Activated CD4-positive, alpha-beta T cell treated with anti-CD3 and anti-CD28 coated beads for 4 hours (primary cell): ENCODE measurements at regions not wholly inside any gene's neighbourhood (a gene's known extent, or its start where the extent isn't known, plus 50 kb on each side); places are given as distances from the start of the nearest gene placed in this dataset.
A peak's percentile ranks its signal among the peaks of the same experiment; 100 is the strongest.
"Not testable (repeated sequence)": the region's sequence is repeated elsewhere in the genome, so short reads cannot be mapped to it uniquely, and the experiment has no call there.

Experiments
- DNase-seq, 2 donors: peaks; one replicate each; pipeline ENCODE4 v3.0.0-alpha.2; 2020

DNA sequence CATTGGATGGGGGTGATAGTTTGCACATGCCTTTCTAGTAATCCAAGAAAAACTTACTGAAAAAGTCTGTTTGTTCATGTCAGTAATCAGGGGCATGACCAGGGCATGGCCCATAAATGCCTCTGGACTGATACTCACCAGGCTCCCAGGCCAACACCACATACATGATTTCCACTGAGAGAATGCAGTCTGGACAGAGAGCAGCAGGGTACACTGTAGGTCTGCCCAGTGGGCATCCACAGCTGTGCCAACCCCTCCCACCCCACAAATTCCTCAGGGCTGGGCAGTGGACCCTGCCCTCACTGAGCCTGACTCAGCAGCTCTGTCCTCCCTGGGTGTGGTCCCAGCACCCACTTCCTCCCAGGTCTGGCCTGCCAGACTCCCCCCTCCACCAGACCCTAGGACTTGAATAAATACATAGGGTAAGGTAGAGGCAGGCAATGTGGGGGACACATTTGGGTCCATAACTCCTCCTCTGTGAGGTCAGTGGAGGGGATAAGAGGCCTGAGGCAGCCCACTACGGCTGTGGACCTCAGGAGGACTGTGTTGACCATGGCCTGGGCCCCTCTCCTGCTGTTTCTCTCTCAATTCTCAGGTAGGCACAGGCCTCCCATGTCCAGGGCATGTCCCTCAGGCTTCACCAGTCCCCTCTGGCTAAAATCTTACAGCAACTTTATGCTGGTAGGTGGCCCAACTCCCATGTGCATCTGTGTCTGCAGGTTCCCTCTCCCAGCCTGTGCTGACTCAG, 92.2 kb upstream of the TOP3B start:
- DNase-seq: no peak

GRCh38 chr22:22073769-22074561, 91.4 kb upstream of the TOP3B start:
- no peak for DNase-seq

DNA sequence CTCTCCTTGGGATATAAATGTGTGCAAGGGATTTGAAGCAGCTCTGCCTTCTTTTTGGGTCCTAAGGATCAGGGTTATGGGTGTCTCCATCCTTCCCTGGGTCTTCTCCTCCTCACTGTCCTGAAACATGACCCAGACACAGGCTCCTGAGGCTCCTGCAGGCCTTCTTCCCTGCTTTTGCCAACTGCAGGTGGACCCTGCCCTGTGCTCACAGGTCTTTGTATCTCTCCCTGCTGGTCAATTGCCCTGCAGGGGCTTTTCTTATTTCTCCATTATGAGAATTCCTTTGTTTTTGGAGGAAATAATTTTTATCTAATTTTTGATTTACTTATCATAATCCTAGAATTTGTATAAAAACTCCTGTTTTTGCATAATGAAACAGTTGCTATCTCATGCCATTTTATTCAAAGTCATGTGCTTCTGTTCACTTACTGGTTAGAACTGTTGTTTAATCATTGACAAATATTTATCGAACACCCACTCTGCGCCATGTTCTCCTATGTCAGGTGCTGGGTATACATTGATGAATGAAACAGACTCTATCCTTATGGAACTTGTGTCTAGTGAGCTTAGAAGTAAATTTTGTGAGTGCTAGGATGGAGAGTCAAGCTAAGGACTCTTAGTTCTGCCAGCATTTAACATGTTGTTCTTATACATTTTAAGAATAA, 89.7 kb upstream of the TOP3B start:
- no peak for DNase-seq

DNA sequence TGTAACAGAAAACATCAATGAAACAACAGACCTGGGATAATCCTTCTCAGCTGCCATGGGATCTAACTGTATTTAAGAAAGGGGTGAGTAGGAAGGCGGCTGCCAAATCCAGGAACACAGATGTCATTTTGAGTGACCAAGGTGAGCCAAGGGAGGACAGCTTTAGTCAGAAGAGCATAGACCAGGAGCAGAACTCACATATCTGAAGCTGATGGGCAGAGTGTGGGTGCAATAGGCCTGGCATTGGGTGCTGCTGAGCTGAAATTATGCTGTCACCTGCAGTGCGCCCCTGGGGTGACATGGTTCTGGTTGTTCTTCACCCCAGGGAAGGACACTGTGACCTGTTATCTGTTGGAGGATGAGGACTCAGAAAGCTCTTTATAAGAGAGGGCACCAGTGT, 88.9 kb upstream of the TOP3B start:
- no peak for DNase-seq

- DNase-seq: no peak
Measured at GRCh38 chr22:22070371-22070824, 87.8 kb upstream of the TOP3B start.

DNA sequence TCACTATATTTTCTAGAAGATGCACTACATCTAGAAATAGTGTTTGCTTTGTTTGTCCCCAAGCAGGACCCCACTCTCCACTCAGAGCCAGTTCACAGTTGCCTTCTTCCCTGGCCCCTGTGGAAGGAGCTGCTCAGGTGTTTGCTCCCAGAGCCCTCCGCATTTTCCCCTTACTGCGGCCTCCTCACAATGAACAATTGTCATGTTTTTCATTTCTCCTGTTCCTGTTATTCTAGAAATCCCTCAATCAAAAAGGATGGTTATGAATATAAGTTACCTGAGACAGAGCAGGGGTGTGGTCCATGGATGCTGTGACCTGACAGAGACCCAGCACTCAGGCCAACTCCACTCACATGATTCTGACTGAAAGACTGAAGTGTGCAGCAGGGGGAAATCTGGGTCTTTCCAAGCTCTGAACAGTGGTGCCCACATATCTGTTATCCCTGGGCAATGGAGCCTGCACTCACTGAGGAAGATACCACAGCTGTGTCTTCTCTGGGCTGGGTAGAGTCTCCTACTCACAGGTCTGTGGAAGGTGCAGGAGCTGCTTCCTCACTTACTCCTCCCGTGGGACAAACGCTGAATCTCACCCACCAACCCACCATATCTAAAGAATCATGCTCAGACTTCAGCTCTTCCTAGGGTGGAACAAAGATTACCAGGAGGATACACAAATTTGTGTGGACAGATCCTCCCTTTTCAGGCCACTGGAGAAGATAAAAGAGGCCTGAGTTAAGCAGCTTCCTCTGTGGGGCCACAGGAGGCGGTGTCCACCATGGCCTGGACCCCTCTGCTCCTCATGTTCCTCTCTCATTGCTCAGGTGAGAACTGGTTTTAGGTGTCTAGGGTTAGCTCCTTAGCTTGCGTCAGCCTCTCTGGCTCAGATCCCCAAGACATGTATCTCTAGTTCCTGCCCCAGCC, 87.1 kb upstream of the TOP3B start:
- no peak for DNase-seq

DNA sequence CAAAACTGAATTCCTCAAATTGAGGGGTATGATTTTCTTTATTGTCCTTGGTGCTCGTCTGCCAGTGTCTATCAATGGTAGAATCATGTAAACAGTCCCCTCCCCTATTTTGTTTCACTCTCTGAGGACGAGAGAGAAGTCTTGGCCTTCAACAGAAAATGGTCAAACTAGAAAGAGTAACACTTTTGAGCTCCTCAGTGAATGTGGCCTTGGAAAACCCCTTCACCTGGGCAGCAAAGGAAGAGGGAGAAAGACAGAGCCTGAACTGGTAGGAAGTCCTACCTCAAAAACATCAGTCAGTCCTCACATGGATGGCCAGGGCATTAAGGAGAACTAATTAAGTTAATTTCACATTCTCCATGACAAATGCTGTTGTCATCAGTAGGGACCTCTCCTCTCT, 86.1 kb upstream of the TOP3B start:
- no peak for DNase-seq

GRCh38 chr22:22068025-22068424, 85.4 kb upstream of the TOP3B start:
- DNase-seq: no peak

- DNase-seq: no peak
Measured at GRCh38 chr22:22067192-22067591, 84.6 kb upstream of the TOP3B start.

DNA sequence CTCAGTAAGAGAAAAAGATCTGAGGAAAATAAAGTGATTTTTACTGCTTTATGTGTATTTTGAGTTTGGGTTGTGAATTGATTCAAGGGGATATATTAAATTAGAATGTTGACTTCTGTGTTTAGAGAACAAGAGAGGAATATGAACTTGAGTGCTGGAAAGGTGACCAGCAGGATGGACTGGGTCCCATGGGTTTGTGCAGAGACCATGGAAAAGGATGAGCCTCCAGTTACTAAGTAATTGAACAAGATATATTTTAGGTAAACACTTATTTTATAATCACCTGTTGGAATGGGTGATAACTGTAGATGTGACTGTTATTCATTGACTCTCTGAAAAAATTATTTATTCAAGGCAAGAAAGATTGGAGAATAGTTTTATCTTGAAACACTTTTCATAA, 82.0 kb upstream of the TOP3B start:
- no peak for DNase-seq

DNA sequence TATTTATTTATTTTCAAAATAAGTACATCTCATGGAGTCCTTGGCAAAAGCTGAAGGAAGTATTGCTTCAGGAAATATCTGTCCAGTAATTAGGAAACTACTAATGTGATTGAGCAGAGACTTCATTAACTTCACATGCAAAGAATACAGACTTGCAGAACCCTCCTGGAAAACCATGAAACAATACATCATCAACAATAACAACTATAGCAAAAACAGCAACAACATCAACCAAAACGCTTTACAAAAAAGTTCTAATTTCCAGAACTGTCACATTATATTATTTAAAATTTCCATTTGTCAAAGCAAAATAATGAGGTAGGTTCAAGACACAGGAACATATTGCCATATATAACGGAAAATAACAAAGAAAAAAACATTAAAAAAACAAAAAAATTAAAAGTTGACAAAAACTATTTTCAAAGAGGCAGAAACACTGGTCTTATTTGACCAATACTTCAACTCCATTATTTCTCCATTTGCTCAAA, 79.8 kb upstream of the TOP3B start:
- DNase-seq: no peak

GRCh38 chr22:22061085-22062077, 78.8 kb upstream of the TOP3B start:
- no peak for DNase-seq

DNA sequence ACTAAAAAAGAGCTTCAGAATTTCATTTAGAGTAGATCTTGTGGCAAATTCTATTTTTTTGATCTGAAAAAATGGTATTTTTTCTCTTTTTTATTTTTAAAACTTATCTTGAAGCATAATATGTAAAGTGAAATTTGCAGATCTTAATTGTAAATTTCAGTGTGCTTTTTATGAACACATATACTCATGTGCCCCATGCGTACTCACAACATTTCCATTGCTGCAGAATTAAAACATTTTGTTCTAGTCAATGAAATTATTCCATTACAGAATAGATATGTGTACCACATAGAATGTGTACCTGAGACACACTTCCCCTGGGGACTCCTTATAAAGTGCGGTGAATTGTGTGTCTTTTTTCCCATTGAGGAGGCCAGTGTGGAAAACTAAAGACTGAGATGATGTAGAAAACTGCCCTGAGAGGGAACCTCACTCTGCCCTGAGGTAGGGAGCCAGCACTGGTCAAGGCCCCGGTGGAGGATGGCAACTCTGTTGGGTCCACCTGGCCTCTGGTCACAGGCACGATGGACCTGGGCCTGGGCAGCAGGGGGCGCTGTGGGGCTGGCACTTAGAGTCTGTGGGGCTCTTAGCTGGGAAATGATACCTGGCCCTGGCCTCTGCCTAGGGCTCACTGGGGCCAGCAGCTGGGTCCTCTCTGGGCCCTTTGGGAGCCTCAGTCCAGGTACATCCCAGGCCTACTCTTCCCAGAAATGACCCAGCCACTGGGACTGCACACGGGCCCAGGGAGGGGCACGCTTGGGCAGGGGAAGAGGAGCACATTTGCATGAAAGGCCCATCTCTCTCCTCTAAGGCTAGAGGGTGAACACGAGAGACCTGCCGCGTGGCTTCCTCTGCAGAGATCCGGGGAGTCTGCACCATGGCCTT, 77.9 kb upstream of the TOP3B start:
- DNase-seq: peak; percentile 17 to 28

DNA sequence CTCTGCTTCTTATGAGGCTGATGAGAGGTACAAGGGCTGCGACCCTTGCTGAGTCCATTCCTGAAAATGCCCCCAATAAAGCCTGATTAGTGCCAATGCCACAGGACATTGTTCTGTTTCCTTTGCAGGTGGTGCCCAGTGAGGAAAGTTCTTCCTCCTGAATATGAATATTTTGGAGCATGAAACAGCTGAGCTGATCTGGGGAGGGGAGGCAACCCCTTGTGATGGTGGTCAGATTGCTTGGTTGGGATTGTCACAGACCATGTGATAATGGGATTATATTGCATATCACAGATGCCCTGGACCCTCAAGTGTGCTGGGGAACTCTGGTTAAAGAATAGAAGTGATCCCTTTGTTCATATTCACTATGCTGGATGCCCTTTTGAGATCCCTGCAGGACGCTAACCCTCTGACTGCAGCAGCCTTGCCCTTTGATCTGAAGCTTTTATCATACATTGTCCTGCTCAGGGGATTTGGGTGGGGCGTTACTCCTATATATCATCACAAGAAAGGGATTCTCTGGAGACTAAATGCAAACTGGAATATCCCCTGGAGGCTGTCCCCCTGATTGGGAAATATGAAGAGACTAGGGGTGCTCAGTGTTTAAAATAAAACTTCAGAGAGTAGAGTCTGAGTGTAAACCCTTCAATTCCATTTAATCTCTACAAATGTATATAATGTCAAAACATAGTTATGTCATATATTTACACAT, 76.9 kb upstream of the TOP3B start:
- DNase-seq: no peak

- DNase-seq: no peak
Measured at GRCh38 chr22:22058633-22059290, 76.2 kb upstream of the TOP3B start.

DNA sequence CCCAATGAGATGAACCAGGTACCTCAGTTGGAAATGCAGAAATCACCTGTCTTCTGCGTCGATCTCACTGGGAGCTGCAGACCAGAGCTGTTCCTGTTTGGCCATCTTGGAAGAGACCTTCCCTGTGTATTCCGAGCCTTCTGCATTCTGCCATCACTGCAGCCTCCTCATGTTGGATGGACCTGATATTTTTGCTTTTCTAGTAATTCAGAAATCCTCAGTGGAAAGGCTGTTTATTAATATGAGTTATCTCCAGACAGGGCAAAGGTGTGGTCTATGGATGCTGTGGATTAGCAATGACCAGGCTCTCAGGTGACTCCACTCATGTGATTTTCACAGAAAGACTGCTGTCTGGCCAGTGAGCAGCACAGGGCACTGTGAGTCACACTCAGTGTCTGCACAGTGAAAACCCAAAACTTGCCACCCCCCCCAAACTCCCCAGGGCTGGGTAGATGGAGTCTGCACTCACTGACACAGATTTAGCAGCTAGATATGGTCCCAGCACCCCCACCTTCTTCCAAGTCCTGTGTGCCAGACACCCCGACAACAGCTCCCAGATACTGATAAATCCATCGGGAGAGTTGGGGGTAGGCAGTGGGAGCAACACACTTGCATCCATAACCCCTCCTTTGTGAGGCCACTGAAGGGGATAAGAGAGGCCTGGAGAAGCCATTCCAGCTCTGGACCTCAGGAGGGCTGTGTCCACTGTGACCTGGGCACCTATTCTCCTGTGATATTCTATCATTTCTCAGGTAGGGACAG, 75.2 kb upstream of the TOP3B start:
- DNase-seq: no peak

- not testable (repeated sequence) for DNase-seq
Measured at GRCh38 chr22:22056809-22057594, 74.4 kb upstream of the TOP3B start.
